DOHH2 (cell line): ENCODE measurements at regions not wholly inside any gene's neighbourhood (a gene's known extent, or its start where the extent isn't known, plus 50 kb on each side); places are given as distances from the start of the nearest gene placed in this dataset.

ENCODE experiments used
- H3F3A ChIP-seq: fragments of 200-600 bp; sonication (generic), shearing (Covaris generic); 2 replicates; pipeline ENCODE4 v1.6.0; 2016; ENCODE audit warnings: antibody characterized with exemption, mild to moderate bottlenecking; ENCODE audit not compliant: control insufficient read depth, insufficient read depth
- H3K27ac ChIP-seq: fragments of 200-600 bp; sonication (generic); 2 replicates; pipeline ENCODE4 v1.5.1; 2014; ENCODE audit warnings: low read depth, mild to moderate bottlenecking, low read length, moderate library complexity
- H3K27me3 ChIP-seq: fragments of 200-600 bp; sonication (generic); 2 replicates; pipeline ENCODE4 v1.6.1; 2014; ENCODE audit warnings: mild to moderate bottlenecking, low read length, mixed read lengths; ENCODE audit not compliant: control insufficient read depth
- H3K36me3 ChIP-seq: fragments of 200-600 bp; sonication (generic); 2 replicates; pipeline ENCODE4 v1.6.1; 2014; ENCODE audit warnings: mild to moderate bottlenecking, low read length, moderate library complexity, mixed read lengths; ENCODE audit not compliant: control insufficient read depth
- H3K4me1 ChIP-seq: fragments of 200-600 bp; sonication (generic); 2 replicates; pipeline ENCODE4 v1.6.1; 2014; ENCODE audit warnings: mild to moderate bottlenecking, low read length, mixed read lengths; ENCODE audit not compliant: control insufficient read depth
- H3K4me2 ChIP-seq: fragments of 200-600 bp; sonication (generic); 2 replicates; pipeline ENCODE4 v1.6.0; 2014; ENCODE audit warnings: mild to moderate bottlenecking, low read length, moderate library complexity
- H3K4me3 ChIP-seq: fragments of 200-600 bp; sonication (generic); 2 replicates; pipeline ENCODE4 v1.5.1; 2014; ENCODE audit warnings: mild to moderate bottlenecking, low read length, mixed read lengths
- H3K79me2 ChIP-seq: fragments of 200-600 bp; sonication (generic); 2 replicates; pipeline ENCODE4 v1.6.1; 2014; ENCODE audit warnings: mild to moderate bottlenecking, low read length, mixed read lengths; ENCODE audit not compliant: control insufficient read depth
- H3K9me2 ChIP-seq: fragments of 200-600 bp; sonication (generic); replicated peaks from 2 replicates; pipeline ENCODE4 v1.6.1; 2014; ENCODE audit warnings: mild to moderate bottlenecking, low read length, mixed read lengths; ENCODE audit not compliant: control insufficient read depth
- H3K9me3 ChIP-seq: fragments of 200-600 bp; sonication (generic); 2 replicates; pipeline ENCODE4 v1.6.1; 2014; ENCODE audit warnings: antibody characterized with exemption, low read length, mixed read lengths; ENCODE audit not compliant: control insufficient read depth, insufficient read depth
- H4K20me1 ChIP-seq: fragments of 200-600 bp; sonication (generic); 2 replicates; pipeline ENCODE4 v1.6.0; 2014; ENCODE audit warnings: low read depth, mild to moderate bottlenecking, antibody characterized with exemption, low read length, moderate library complexity; ENCODE audit not compliant: control insufficient read depth, insufficient read depth
- CTCF ChIP-seq: fragments of 200-600 bp; sonication (generic); IDR thresholded peaks from one replicate; pipeline ENCODE4 v1.5.1; 2014; ENCODE audit warnings: antibody characterized with exemption, mild to moderate bottlenecking, low read depth, low read length; ENCODE audit not compliant: poor library complexity, severe bottlenecking
- EZH2phosphoT487 ChIP-seq: fragments of 200-600 bp; sonication (generic); IDR thresholded peaks from 2 replicates; pipeline ENCODE4 v1.6.1; 2017; ENCODE audit warnings: borderline replicate concordance, mild to moderate bottlenecking, antibody characterized with exemption, low read length, moderate library complexity, mixed read lengths

- Histone ChIP-seq H4K20me1 (no peaks in the 10 kb centered on the region), H3K27me3 (no peaks in the 10 kb centered on the region), H3K27ac (no peak overlapping the region), H3K79me2 (no peaks in the 10 kb centered on the region), H3K36me3 (no peaks in the 10 kb centered on the region), H3K4me3 (no peak overlapping the region), H3K4me1 (no peaks in the 10 kb centered on the region), H3K9me3 (peaks cover 21% of the 10 kb centered on the region; the same call in 1 of the 2 replicates), H3K4me2 (no peak overlapping the region), H3K9me2 (no peaks in the 10 kb centered on the region), H3F3A (no peaks in the 10 kb centered on the region)
- no peak for TF ChIP-seq CTCF
- TF ChIP-seq EZH2phosphoT487: no peak
Observed at GRCh38 chr14:101380512-101380911, 180.8 kb upstream of the DIO3 start.

GRCh38 chr14:101380940-101381339 is 180.4 kb upstream of the DIO3 start:
- Histone ChIP-seq H3K27me3 (no peaks in the 10 kb centered on the region), H3F3A (no peaks in the 10 kb centered on the region), H4K20me1 (no peaks in the 10 kb centered on the region), H3K79me2 (no peaks in the 10 kb centered on the region), H3K4me3 (no peak overlapping the region), H3K27ac (no peak overlapping the region), H3K4me1 (no peaks in the 10 kb centered on the region), H3K9me2 (no peaks in the 10 kb centered on the region), H3K36me3 (no peaks in the 10 kb centered on the region), H3K4me2 (no peak overlapping the region), H3K9me3 (peaks cover 21% of the 10 kb centered on the region; the same call in 1 of the 2 replicates)
- TF ChIP-seq EZH2phosphoT487 (no peak), CTCF (no peak)

GRCh38 chr14:101383737-101384338 is 177.5 kb upstream of the DIO3 start:
- H3K79me2 ChIP-seq: no peaks in the 10 kb centered on the region
- no peaks in the 10 kb centered on the region for H3K36me3 ChIP-seq
- H4K20me1 ChIP-seq: no peaks in the 10 kb centered on the region
- H3K27me3 ChIP-seq: no peaks in the 10 kb centered on the region
- no peak overlapping the region for H3K4me2 ChIP-seq
- no peak for TF ChIP-seq CTCF
- peaks cover 21% of the 10 kb centered on the region; the same call in 1 of the 2 replicates for H3K9me3 ChIP-seq
- H3K4me1 ChIP-seq: no peaks in the 10 kb centered on the region
- no peak overlapping the region for H3K4me3 ChIP-seq
- H3K9me2 ChIP-seq: no peaks in the 10 kb centered on the region
- H3K27ac ChIP-seq: no peak overlapping the region
- H3F3A ChIP-seq: no peaks in the 10 kb centered on the region
